HFF-Myc (cell line): ENCODE measurements at regions not wholly inside any gene's neighbourhood (a gene's known extent, or its start where the extent isn't known, plus 50 kb on each side); places are given as distances from the start of the nearest gene placed in this dataset.

Source experiments
- DNase-seq: peaks from one replicate; pipeline ENCODE4 v3.0.0-alpha.2; 2011; ENCODE audit warnings: low read depth; ENCODE audit errors: extremely low read depth
- H3K4me3 ChIP-seq: replicated peaks from 2 replicates; pipeline ENCODE4 v1.5.1; 2011; ENCODE audit warnings: low read depth, mild to moderate bottlenecking, control low read depth, low read length
- TF ChIP-seq, protein P1 (sequence below): IDR thresholded peaks from 2 replicates; pipeline ENCODE4 v1.5.1; 2012; ENCODE audit warnings: mild to moderate bottlenecking, low read depth, low read length, control low read depth; ENCODE audit errors: missing control alignments

DNA sequence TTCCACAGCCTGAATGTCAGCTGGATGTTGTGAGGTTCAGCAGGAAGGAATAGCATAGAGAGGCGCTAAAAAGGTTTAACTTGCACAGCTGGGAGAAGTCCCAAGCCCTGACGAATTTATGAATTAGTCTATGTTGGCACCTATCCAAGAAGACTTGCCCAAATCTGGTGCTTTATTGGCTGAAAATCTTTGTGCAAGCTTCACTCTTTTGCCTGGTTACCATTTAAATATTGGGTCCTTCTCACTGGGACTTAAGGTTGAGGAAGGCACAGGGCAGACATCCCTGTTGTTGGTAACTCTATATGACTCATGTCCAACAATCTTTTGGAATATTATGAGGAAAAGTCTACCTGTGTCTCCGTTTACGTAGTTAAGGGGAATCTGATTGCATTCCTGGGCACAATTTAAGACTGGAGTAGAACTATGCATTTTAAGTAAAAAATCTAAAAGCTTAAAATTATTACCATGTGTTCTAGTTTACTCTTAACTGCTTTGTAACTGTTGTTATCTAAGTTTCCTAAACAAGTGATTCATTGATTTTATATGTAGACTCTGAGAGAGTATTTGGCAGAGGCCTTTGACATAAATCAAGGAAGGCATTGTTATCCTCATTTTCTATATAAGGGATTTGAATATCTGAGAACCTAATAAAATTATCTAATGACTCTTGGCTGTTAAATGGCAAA lies 181.7 kb upstream of the DPYD start:
- TF ChIP-seq, protein P1, sequence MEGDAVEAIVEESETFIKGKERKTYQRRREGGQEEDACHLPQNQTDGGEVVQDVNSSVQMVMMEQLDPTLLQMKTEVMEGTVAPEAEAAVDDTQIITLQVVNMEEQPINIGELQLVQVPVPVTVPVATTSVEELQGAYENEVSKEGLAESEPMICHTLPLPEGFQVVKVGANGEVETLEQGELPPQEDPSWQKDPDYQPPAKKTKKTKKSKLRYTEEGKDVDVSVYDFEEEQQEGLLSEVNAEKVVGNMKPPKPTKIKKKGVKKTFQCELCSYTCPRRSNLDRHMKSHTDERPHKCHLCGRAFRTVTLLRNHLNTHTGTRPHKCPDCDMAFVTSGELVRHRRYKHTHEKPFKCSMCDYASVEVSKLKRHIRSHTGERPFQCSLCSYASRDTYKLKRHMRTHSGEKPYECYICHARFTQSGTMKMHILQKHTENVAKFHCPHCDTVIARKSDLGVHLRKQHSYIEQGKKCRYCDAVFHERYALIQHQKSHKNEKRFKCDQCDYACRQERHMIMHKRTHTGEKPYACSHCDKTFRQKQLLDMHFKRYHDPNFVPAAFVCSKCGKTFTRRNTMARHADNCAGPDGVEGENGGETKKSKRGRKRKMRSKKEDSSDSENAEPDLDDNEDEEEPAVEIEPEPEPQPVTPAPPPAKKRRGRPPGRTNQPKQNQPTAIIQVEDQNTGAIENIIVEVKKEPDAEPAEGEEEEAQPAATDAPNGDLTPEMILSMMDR, result no peak
- DNase-seq, result peak; percentile 59
- no peak overlapping the region for H3K4me3 ChIP-seq

DNA sequence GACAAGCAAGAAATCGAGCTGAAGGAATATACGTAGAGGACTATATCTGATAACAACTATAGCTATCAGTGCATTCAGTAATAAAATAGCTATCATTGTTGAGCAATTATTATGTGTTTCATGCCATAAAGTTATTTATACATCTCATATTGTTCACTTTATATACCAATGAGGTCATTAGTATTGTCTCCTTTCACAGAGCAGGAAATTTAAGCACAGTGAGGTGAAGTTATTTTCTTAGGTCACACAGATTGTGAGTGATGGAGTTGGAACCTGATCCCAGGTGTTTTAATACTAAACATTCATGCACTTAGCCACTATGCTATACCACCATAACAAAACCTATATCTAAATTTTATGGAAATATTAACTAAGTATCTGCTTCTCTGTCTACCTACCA lies 180.5 kb upstream of the DPYD start:
- TF ChIP-seq, protein P1, result no peak
- H3K4me3 ChIP-seq, result no peak overlapping the region
- DNase-seq, result no peak

DNA sequence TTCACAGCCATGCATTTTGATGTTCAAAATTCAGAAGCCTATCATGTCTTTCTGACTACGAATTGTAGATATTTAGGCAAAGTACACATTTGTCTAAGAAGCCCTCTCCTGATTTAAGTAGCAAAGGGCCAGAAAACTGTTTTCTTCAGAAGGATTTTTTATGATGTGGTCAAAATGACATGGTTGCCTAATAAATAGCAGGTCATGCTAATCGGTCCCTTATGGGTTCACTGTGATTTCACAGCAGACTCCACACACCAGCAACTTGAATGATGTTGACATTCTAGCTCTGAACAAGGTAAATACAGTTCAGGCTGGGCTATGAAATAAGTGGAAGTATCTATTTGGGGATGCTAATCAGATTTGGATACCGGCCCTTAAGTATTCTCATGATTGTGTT lies 178.7 kb upstream of the DPYD start:
- TF ChIP-seq, protein P1, result no peak
- DNase-seq, result peak; percentile 68

DNA sequence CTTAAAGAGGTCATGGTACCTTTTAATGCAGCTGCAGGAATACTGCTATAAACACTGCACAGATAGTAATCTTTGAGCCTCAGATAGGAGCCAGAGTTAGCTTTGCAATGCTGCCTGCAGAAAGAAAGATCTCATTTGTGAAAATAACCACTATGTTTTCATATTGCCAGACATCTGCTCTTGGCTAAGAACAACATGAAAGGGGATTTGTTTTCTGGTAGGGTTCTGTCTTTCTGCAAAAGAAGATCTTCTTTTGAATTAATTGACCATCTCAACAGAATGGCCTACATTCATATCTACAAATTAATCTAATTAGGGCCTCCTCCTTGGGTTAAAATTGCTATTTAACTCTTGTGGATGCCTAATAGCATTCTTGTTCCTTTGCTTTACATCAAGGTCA lies 177.6 kb upstream of the DPYD start:
- no peak overlapping the region for H3K4me3 ChIP-seq
- DNase-seq, result no peak
- TF ChIP-seq, protein P1, result no peak

More for the DNA sequence above, 178.7 kb upstream of the DPYD start:
- H3K4me3 ChIP-seq, result no peak overlapping the region

DNA sequence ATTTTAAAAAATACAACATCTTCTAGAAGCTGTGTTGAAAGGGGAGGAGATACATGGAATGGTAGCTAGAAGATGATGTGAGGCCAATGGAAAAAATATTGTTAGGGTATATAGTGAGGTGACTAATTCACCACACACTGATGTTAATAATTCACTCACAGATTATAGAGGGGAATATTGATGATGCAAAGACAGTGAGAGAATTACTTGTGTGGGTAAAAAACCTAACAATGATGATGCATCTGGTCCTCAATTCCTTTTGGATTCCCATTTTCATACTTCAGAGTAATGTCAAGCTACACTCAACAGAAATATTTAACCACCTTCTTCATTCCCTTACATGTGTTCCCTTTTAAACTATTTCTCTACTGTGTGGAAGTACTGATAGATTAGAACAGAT lies 169.5 kb upstream of the DPYD start:
- no peak for DNase-seq
- TF ChIP-seq, protein P1, result no peak
- no peak overlapping the region for H3K4me3 ChIP-seq

DNA sequence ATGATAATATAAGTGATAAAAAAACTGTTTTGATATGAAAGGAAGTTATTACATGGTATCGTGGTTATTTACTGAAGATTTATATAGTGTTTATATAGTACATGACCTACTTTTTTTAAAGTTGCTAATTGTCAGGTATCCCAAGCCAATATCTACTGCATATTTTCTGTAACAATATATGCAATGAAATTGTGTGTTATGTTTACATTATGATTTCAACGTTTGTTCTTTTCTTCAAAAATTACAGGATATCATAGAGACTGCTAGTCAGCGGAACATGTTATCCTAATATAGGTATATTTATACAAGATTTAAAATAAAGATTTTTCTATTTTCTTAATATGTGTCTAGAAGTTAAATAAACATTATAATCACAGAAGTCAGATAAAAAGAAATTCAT lies 167.5 kb upstream of the DPYD start:
- no peak for DNase-seq
- no peak overlapping the region for H3K4me3 ChIP-seq
- TF ChIP-seq, protein P1, result no peak
